Vagina (tissue), 2 donors: ENCODE measurements at regions not wholly inside any gene's neighbourhood (a gene's known extent, or its start where the extent isn't known, plus 50 kb on each side); places are given as distances from the start of the nearest gene placed in this dataset.

ENCODE experiments used
- DNase-seq, 2 donors: peaks; one replicate each; pipeline ENCODE4 v3.0.0-alpha.2; 2017; ENCODE audit errors: extremely low spot score in 2 of 2
- H3K27ac ChIP-seq: fragments of 200-600 bp; sonication (generic); one replicate; pipeline ENCODE4 v1.5.1; 2019
- H3K27me3 ChIP-seq: fragments of 200-600 bp; sonication (generic); one replicate; pipeline ENCODE4 v1.5.1; 2019
- H3K36me3 ChIP-seq, 2 donors: fragments of 200-600 bp; sonication (generic); one replicate each; pipeline ENCODE4 v1.5.1; 2017 to 2019
- H3K4me1 ChIP-seq: fragments of 200-600 bp; sonication (generic); one replicate; pipeline ENCODE4 v1.5.1; 2019
- H3K4me3 ChIP-seq, 2 donors: fragments of 200-600 bp; sonication (generic); 1 replicate in 1 of 2; 2 replicates in 1 of 2; pipeline ENCODE4 v1.5.1; 2016 to 2019
- H3K9me3 ChIP-seq: fragments of 200-600 bp; sonication (generic); one replicate; pipeline ENCODE4 v1.5.1; 2019
- POLR2A ChIP-seq, 2 donors: fragments of 450-650 bp; IDR thresholded peaks; one replicate each; pipeline ENCODE4 v1.6.1; 2017; ENCODE audit warnings: antibody characterized with exemption in 2 of 2, mild to moderate bottlenecking in 2 of 2, moderate library complexity in 2 of 2
- POLR2AphosphoS5 ChIP-seq, 2 donors: sonication (generic); formaldehyde crosslinking; IDR thresholded peaks; one replicate each; pipeline ENCODE4 v1.9.0; 2017; ENCODE audit warnings: antibody characterized with exemption in 2 of 2, mild to moderate bottlenecking in 2 of 2, low read depth in 1 of 2; ENCODE audit not compliant: insufficient read depth in 1 of 2
- intact Hi-C: fragments of 100-400 bp; cut with DNase I; formaldehyde crosslinking; loops from one replicate; pipeline ENCODE4 v1.15.1; 2023
- TF ChIP-seq, protein P1 (sequence below), 3 experiments: fragments of 450-650 bp in 2 of 3; fragments of 200-600 bp in 1 of 3; sonication (generic) in 1 of 3; IDR thresholded peaks; one replicate each; pipeline ENCODE4 v1.5.1; 2017 to 2019; ENCODE audit warnings: antibody characterized with exemption in 3 of 3, mild to moderate bottlenecking in 2 of 3, moderate library complexity in 2 of 3

DNA sequence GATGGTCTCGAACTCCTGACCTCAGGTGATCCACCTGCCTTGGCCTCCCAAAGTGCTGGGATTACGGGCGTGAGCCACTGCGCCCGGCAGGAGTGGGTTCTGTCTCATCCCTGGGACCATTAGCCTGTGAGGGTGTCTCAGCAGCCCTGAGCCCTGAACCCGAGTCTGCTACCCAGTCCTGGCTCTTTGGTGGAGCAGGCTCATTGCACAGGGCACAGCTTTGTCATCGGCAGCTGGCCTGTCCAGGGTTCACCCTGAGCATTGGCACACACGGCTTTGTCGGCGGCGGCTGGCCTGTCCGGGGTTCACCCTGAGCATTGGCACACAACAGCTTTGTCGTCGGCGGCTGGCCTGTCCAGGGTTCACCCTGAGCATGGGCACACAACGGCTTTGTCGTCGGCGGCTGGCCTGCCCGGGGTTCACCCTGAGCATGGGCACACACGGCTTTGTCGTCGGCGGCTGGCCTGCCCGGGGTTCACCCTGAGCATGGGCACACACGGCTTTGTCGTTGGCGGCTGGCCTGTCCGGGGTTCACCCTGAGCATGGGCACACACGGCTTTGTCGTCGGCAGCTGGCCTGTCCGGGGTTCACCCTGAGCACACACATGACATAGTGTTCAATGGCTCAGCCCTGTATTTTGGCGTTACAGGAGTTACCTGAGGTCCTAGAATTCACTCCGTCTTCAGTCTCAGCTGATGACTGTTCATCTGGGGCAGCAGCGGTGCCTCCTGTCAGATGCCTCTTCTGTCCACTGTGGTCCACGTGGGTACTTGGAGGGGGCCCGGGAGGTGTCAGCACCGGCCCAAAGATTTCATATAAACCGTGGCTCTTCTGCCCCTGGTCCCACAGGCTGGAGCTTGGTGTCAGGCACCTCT lies 1082.5 kb downstream of the BRD1 start:
- TF ChIP-seq, protein P1, sequence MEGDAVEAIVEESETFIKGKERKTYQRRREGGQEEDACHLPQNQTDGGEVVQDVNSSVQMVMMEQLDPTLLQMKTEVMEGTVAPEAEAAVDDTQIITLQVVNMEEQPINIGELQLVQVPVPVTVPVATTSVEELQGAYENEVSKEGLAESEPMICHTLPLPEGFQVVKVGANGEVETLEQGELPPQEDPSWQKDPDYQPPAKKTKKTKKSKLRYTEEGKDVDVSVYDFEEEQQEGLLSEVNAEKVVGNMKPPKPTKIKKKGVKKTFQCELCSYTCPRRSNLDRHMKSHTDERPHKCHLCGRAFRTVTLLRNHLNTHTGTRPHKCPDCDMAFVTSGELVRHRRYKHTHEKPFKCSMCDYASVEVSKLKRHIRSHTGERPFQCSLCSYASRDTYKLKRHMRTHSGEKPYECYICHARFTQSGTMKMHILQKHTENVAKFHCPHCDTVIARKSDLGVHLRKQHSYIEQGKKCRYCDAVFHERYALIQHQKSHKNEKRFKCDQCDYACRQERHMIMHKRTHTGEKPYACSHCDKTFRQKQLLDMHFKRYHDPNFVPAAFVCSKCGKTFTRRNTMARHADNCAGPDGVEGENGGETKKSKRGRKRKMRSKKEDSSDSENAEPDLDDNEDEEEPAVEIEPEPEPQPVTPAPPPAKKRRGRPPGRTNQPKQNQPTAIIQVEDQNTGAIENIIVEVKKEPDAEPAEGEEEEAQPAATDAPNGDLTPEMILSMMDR (IDR thresholded peaks at IDR 0.05): no peak
- peak; percentile 62 to 93 for DNase-seq
- no peaks in the 10 kb centered on the region for H3K36me3 ChIP-seq
- no peak overlapping the region for H3K4me3 ChIP-seq
- H3K27ac ChIP-seq: no peak overlapping the region
- no peaks in the 10 kb centered on the region for H3K4me1 ChIP-seq
- intact Hi-C loops: no loop called here
- H3K27me3 ChIP-seq: no peaks in the 10 kb centered on the region
- H3K9me3 ChIP-seq: no peaks in the 10 kb centered on the region

DNA sequence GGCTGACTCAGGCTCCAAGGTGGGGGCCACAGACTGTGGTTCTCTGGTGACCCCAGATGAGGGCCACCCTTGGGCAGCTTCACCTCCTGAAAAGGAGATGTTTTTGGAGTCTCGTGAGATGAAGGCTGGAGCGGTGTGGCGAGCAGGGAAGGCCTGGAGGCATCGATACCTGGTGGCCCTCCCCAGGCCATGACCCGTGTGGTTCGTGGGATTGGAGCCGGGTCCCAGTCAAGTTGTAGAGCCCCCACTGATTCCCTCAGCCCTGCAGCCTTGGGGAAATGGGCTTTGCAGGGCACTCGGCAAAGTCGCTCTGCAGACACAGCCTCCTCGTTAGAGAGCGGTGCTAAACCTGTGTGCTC lies 1083.4 kb downstream of the BRD1 start:
- intact Hi-C loops: no loop called here

DNA sequence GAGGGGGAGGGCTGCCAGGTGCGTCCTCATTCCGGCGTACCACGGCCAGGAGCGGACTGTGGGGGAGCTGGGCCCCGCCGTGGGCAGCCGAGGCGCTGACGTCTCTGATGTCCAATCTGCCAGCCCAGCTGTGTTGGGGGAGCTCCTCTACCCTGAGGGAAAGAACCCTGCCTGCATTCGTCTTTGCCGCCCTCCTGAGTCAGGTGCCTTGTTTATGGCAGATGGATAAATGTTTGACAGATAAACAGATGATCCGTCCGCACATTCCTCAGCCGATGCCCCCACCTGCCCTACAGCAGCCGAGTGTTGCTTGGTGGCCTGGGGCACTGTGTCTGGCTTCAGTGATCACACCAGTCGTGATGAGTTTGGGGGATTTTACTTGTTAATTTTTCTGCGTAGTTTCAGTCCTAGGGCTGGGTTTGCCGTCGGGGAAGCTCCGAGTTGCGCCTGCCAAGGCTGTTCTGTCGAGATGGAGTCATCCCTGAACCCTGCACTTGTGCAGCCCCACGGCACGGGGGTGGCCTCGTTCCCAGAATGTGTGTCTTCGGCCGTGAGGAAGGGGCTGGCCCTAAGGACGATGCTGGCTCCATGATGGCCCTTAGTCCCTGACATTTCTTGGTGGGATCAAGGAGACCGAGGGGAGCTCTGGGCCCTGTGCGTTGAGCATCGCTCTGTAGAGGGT lies 1083.9 kb downstream of the BRD1 start:
- H3K27me3 ChIP-seq: no peaks in the 10 kb centered on the region
- no peaks in the 10 kb centered on the region for H3K9me3 ChIP-seq
- peak; percentile 61 to 76 for DNase-seq
- no peak overlapping the region for H3K4me3 ChIP-seq
- intact Hi-C loops: no loop called here
- H3K4me1 ChIP-seq: no peaks in the 10 kb centered on the region
- no peaks in the 10 kb centered on the region for H3K36me3 ChIP-seq
- no peak overlapping the region for H3K27ac ChIP-seq
- TF ChIP-seq, protein P1 (IDR thresholded peaks at IDR 0.05): no peak
- TF ChIP-seq POLR2A (IDR thresholded peaks at IDR 0.05): no peak
- TF ChIP-seq POLR2AphosphoS5 (IDR thresholded peaks at IDR 0.05; ENCODE audit: insufficient read depth in 1 of 2, low read depth in 1 of 2): no peak

More for the DNA sequence above, 1083.4 kb downstream of the BRD1 start:
- Histone ChIP-seq H3K27ac (no peak overlapping the region), H3K9me3 (no peaks in the 10 kb centered on the region), H3K36me3 (no peaks in the 10 kb centered on the region), H3K4me1 (no peaks in the 10 kb centered on the region), H3K4me3 (no peak overlapping the region), H3K27me3 (no peaks in the 10 kb centered on the region)
- peak in 1 of 2 donors; percentile 88 for DNase-seq
- no peak for TF ChIP-seq POLR2A (IDR thresholded peaks at IDR 0.05)
- no peak for TF ChIP-seq POLR2AphosphoS5 (IDR thresholded peaks at IDR 0.05; ENCODE audit: insufficient read depth in 1 of 2, low read depth in 1 of 2)
- TF ChIP-seq, protein P1 (IDR thresholded peaks at IDR 0.05): no peak

DNA sequence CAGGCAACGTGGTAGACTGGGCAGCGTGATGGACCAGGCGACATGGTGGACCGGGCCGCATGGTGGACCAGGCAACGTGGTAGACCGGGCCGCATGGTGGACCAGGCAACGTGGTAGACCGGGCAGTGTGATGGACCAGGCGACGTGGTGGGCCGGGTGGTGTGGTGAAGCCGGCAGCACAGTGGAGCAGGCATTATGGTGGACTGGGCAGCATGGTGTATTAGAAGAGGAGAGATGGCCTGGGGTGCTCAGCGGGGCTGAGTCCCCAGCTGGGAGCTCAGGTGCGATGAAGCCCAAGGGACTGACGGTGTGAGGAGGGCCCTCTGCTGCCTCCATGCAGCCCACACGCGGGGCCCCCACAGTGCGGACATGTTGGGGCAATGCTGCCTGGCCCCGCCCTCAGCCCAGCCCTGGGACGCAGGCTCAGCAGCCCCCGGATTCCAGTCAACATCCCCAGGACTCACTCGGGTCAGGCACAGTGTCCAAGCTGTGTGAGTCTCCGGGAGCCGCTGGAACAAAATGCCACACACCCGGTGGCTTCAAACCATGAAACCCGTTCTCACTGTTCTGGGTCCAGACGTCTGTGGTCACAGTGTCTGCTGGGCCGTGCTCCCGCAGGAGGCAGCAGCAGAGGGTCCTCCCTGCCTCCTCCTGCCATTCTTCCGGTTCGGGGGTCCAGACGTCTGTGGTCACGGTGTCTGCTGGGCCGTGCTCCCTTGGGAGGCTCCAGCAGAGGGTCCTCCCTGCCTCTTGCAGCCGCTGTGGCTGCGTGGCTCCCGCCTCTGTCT lies 1084.9 kb downstream of the BRD1 start:
- DNase-seq: peak in 1 of 2 donors; percentile 95
- TF ChIP-seq POLR2AphosphoS5 (IDR thresholded peaks at IDR 0.05; ENCODE audit: insufficient read depth in 1 of 2, low read depth in 1 of 2) (no peak), POLR2A (IDR thresholded peaks at IDR 0.05) (no peak)
- TF ChIP-seq, protein P1 (IDR thresholded peaks at IDR 0.05): no peak
- no peaks in the 10 kb centered on the region for H3K9me3 ChIP-seq
- intact Hi-C loops: no loop called here
- no peaks in the 10 kb centered on the region for H3K4me1 ChIP-seq
- H3K27me3 ChIP-seq: no peaks in the 10 kb centered on the region
- H3K27ac ChIP-seq: no peak overlapping the region
- H3K36me3 ChIP-seq: no peaks in the 10 kb centered on the region
- H3K4me3 ChIP-seq: no peak overlapping the region
